Prostate gland (tissue), 2 donors: ENCODE measurements at regions not wholly inside any gene's neighbourhood (a gene's known extent, or its start where the extent isn't known, plus 50 kb on each side); places are given as distances from the start of the nearest gene placed in this dataset.

Experiments
- POLR2A ChIP-seq: fragments of 450-650 bp; IDR thresholded peaks from one replicate; pipeline ENCODE4 v1.6.1; 2016; ENCODE audit warnings: antibody characterized with exemption, mild to moderate bottlenecking
- POLR2AphosphoS5 ChIP-seq: sonication (generic); formaldehyde crosslinking; IDR thresholded peaks from one replicate; pipeline ENCODE4 v1.6.1; 2017; ENCODE audit warnings: antibody characterized with exemption
- TF ChIP-seq, protein P1 (sequence below), 4 experiments: fragments of 200-600 bp in 2 of 4; fragments of 450-650 bp in 2 of 4; sonication (generic) in 2 of 4; IDR thresholded peaks; 1 replicate in 3 of 4; 2 replicates in 1 of 4; pipeline ENCODE4 v1.5.1; 2016 to 2019; ENCODE audit warnings: antibody characterized with exemption in 4 of 4, mild to moderate bottlenecking in 2 of 4, moderate library complexity in 2 of 4

- TF ChIP-seq, protein P1, sequence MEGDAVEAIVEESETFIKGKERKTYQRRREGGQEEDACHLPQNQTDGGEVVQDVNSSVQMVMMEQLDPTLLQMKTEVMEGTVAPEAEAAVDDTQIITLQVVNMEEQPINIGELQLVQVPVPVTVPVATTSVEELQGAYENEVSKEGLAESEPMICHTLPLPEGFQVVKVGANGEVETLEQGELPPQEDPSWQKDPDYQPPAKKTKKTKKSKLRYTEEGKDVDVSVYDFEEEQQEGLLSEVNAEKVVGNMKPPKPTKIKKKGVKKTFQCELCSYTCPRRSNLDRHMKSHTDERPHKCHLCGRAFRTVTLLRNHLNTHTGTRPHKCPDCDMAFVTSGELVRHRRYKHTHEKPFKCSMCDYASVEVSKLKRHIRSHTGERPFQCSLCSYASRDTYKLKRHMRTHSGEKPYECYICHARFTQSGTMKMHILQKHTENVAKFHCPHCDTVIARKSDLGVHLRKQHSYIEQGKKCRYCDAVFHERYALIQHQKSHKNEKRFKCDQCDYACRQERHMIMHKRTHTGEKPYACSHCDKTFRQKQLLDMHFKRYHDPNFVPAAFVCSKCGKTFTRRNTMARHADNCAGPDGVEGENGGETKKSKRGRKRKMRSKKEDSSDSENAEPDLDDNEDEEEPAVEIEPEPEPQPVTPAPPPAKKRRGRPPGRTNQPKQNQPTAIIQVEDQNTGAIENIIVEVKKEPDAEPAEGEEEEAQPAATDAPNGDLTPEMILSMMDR (IDR thresholded peaks at IDR 0.05) = no peak
- no peak for TF ChIP-seq POLR2AphosphoS5
- TF ChIP-seq POLR2A = no peak
Observed at GRCh38 chr18:24630346-24630880, 170.0 kb downstream of the HRH4 start.
